ENCODE measurements at regions not wholly inside any gene's neighbourhood (a gene's known extent, or its start where the extent isn't known, plus 50 kb on each side); places are given as distances from the start of the nearest gene placed in this dataset.

DNA sequence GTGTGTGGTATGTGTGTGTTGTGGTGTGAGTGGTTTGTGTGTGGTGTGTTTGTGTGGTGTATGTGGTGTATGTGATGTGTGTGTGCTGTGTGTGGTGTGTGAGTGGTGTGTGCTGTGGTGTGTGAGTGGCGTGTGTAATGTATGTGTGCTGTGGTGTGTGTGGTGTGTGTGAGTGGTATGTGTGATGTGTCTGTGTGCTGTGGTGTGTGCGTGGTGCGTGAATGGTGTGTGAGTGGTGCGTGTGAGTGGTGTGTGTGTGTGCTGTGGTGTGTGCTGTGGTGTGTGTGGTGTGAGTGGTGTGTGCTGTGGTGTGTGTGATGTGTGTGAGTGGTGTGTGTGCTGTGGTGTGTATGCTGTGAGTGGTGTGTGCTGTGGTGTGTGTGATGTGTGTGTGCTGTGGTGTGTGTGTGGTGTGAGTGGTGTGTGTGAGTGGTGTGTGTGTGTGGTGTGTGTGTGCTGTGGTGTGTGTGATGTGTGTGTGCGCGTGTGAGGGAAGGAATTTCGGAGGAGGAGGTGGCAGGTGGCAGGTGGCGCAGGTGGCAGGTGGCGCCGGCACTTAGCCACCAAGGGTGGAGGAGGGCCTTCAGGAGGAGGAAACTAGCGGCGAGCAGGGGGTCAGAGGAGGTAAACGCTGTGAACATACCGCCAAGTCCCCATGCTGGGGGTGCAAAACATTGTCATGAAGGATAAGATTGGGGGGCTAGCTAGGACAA lies 191.8 kb downstream of the MELK start:
- DNase-seq (ENCODE audit: low read depth in 2 of 2), result no peak

DNA sequence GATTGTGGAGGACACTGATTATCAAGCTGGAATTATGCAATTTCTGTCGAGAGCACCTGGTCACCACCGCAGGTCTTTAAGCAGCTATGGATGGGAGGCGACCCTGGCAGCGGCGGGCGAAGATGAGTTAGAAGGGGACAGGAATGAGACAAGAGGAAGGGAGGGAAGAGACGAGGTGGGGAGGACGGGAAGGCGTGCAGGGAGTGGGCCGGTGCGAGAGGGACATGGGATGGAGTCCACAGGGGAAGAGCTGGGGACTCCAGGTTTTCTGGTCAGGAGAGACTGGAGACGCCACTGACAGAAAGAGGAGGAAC lies 192.3 kb downstream of the MELK start:
- no peak for DNase-seq (ENCODE audit: low read depth in 2 of 2)

DNA sequence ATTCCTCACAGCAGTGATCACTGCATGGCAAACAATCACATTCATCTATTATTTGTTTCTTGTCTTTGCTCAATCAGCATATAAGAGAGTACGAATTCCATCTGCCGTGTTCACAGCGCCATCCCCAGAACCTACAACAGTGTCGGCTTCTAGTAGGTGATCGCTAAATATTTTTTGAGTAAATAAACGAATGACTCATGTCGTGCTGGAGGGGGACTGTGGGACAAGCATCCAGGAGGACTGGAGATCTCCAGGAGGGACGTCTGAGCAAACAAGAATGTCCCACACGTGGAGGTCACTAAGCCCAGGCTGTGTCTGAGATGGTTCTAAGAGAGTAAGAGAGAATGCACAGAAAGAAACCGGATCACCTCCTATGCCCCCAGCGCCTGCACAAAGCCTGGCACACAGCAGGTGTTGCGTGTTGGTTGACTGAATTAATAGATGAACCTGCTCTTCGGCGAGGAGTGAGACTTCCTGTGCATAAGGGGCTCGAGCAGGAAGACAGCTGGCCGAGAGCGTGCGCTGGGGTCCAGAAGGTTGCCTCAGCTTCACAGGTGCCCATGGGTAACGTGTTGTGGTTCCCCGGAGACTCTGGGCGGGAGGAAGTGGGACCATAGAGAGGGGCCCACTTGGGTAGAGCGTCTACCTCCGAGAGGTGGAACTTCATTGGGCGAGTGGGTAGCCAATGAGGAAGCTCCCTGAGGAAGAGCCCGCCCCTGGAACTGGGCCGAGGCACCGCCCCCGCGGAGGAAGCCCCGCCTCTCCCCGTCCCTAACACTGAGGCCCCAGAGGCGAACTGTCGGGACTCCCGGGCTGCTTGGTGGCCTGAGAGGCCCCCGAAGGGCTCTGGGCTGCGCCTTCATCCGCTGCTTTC lies 193.0 kb downstream of the MELK start:
- DNase-seq (ENCODE audit: low read depth in 2 of 2), result peak; percentile 71 to 84

DNA sequence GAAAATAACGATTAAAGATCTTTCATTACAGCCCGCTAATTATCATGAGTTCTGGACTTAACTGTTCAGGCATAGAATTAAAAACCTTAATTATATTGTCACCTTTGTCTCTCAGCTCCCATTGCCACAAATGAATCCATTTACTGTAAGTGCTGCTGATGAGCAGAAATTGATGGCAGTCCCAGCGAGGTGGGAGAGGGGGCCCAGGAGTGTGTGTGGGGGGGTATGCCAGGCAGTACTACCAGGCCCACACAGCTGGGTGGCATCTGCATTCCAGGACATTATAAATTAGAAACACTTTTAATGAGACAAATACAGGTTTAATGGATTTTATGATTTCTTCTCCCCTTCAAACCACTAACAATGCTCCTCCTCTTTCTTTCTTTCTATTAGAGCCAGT lies 196.0 kb downstream of the MELK start:
- DNase-seq (ENCODE audit: low read depth in 2 of 2), result no peak

DNA sequence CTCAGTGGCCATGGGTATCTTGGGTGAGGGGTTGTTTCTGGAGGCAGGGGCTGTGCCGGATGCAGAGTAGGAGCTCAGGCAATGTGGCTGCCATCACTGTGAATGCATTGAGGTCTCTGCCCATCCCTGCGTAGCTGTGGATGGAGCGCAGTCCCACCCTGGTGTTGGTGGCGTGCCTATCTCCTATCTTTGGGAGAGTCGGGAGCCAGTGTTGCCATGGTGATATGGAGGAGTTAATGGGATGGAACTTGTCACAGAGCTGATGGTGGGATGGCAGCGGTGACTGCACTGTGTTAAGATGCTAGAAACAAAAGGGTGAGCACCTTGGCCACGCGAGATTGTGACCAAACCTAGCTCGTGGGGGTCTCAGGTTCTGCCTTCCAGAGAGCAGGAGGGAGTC lies 197.3 kb downstream of the MELK start:
- DNase-seq (ENCODE audit: low read depth in 2 of 2), result no peak

DNA sequence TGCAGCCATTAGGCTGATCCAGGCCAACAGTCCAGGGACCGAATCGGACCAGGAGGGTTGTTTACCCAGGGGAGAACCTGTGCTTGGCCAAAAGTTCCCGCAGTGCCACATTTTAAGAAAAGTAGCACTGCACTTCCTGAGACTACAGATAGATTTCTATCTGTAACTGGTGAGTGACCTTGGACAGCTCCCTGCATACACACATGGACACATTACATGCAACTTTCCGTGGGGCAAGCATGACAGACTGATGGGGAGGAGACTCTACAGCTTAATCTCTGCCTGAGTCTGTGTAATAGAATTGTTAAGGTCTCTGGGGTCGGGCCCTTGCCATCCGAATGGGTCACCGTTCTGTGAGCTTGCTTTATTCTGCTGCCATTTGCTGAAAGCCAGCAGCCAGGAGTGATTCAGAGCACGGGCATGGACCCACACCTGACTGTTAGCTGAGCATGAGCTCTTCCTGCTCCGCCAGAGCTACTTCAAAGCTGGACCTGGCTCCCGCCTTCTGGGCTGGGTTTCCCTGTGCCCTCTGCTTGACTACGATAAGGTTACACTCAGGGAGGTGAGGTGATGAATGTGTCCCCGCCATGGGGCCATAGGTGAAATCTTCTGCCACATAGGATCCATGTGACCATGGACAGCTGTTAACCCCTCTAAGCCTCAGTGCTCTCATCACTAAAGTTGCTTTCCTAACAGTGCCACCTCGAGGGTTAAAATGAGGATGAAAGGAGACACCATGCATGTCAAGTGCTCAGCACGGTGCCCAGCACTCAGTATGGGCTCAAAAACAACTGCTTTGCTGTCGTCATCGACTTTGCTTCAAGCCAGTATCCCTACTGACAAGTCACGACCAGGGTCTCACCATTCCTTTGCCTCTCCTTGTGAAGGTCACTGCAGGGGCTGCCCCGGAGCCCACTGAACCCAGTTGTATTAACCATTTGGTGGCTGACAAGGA lies 200.0 kb downstream of the MELK start:
- DNase-seq (ENCODE audit: low read depth in 2 of 2), result no peak

DNA sequence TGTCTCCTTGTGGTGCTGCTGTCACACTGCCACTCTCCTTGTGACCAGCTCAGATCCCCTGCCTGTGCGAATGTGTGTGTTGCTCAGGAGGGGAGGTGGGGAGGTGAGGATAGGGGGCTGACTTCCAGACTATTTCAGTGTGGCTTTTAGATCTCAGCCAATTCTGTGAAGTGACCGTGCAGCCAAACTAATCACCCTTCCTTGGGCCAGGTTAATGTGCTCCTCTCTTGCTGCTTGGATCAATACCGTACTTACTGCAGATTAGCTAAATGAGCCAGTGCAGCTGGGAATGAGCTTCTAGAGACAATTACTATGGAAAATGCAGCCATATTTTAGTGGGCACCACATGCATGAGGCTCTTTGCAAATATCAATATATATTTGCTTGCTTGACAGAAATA lies 206.0 kb downstream of the MELK start:
- DNase-seq (ENCODE audit: low read depth in 2 of 2), result no peak

DNA sequence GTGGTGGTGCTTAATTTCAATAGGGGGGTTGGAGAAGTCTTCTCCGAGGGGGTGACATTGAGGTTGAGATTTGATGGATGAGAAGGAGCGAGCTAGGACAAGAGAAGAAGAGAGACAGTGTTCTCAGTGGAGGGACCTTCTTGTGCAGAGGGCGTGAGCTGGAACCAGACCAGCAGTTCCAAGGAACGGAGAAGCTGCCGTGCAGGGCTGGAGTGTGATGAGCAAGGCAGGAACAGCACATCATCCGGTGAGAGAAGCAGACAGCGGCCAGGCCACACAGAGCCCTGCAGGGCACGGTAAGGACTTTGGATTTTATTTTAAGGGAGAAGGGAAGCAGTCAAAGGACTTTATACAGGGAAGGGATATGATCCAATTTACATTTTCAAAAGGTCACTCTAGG lies 206.9 kb downstream of the MELK start:
- no peak for DNase-seq (ENCODE audit: low read depth in 2 of 2)

DNA sequence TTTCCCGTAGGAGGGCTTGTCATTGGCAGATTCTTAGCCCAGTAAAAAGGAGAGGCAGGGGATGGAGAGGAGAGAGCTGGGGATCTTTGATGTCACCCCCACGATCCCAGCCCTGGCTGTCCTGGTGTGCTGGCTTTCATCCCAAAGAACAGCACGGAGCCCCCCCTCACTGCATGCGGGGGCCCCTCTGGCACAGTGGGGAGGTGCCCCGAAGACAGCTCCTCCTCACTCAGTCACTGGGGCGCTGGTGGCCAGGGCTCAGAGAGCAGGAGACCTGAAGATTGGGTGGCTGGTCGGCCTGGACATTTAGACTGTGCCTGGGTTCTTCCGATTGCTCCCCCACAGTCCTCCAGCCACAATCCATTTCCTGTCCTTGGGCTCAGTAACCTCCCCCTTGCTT lies 207.5 kb downstream of the MELK start:
- no peak for DNase-seq (ENCODE audit: low read depth in 2 of 2)

DNA sequence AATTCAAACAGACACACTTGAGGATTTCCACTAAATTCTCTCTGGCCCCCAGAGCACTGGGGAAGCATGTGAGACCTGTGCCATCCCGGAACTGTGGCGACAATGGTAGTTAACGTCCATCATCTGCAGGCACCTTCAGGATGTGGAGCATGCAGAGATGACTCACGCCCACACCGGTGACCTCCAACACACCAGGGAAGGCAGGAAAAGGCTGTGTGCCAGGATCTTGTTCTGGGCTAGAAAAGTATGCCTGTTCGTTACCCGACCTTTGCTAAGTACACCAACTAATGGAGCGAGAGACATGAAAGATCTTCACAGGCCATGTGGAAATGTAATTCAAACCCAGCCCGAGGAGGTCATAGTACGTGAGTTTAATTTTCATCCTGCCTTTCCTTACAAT lies 208.8 kb downstream of the MELK start:
- DNase-seq (ENCODE audit: low read depth in 2 of 2), result no peak

All from stimulated activated CD8-positive, alpha-beta memory T cell treated with anti-CD3 and anti-CD28 coated beads, Interleukin-15, amount 100 ng/mL, for 4 hours (primary cell).